ENCODE measurements at regions not wholly inside any gene's neighbourhood (a gene's known extent, or its start where the extent isn't known, plus 50 kb on each side); places are given as distances from the start of the nearest gene placed in this dataset.

DNA sequence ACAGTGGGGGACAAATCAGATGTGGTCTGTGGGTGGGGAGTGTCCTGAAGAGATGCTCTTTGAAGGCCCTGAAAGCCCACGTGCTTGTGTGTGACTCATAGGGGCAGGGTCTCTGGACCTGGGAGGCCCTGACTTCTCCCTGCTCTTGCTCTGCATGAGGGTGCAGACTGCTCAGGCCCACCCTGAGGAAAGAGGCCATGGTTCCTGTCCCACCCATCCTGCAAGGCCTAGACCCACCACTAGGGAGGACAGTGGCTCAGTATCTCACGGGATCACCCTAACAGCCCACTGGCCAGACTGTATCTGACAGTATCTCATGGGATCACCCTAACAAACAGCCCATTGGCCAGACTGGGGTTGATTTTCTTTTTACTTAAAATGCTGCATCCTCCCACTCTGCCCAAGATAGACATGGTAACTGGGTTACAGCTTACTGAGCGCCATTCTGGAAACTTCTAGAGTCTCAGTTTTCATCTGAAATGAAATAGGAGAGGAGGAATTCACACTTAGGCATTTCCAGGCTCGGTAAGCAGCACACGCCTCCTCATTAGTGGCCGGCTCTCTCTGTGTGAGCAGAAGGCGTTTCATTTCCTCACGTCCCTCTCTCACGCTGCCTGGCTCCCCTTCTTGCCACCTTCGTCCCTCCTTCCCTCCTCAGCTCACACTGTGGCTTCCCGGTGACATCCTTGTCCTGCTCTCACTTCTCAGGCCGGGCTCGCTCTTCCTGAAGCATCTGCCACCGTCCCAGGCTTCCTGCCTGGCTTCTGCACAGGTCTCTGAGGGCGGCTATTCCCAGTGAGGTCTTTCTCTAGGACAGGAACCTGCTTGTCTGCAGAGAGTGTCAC lies 242.6 kb downstream of the GLRX3 start:
- 48 to 56% (median 51%) methylated on average over 15 of the region's 15 CpGs for WGBS, 5 donors
- Histone ChIP-seq H3K27me3 (replicated peaks in 1 of 7) (peaks cover 0 to 16% (median 0%) of the 10 kb centered on the region in 7 donors), H3K9me3 (peaks cover 0 to 24% (median 2%) of the 10 kb centered on the region in 8 donors), H3K36me3 (no peaks in the 10 kb centered on the region), H3K27ac (no peak overlapping the region), H3K4me3 (no peak overlapping the region), H3K4me1 (no peaks in the 10 kb centered on the region)
- no peak for TF ChIP-seq POLR2AphosphoS5 (IDR thresholded peaks at IDR 0.05)
- TF ChIP-seq POLR2A (IDR thresholded peaks at IDR 0.05): no peak
- TF ChIP-seq CTCF (IDR thresholded peaks at IDR 0.05 in 8 of 11, conservative IDR thresholded peaks at IDR 0.05 in 3 of 11): no peak
- intact Hi-C loops (cut with DNase I; ENCODE audit: low total_unique reads): no loop called here
- no peak for DNase-seq

DNA sequence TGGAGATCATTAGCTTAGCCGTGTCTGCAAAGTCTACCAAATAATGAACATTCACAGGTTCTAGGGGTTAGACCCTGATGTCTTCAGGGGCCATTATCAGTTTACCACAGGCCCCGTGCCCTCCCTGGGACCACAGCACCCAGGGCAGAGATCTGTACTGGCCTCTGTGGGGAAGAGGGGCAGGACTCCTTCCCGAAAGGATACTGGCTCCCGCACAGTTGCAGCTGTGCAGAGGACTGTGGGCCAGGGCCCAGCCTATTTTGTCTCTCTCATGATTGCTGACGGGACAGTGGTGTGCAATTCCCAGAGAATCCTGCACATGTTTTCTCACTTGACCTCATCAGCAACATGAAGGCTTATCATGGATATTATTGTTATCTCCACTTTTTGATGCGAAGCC lies 243.9 kb downstream of the GLRX3 start:
- no peak for TF ChIP-seq POLR2AphosphoS5 (IDR thresholded peaks at IDR 0.05)
- TF ChIP-seq CTCF (IDR thresholded peaks at IDR 0.05 in 8 of 11, conservative IDR thresholded peaks at IDR 0.05 in 3 of 11): no peak
- TF ChIP-seq POLR2A (IDR thresholded peaks at IDR 0.05): no peak
- Histone ChIP-seq H3K36me3 (no peaks in the 10 kb centered on the region), H3K27me3 (replicated peaks in 1 of 7) (peaks cover 0 to 16% (median 0%) of the 10 kb centered on the region in 7 donors), H3K27ac (no peak overlapping the region), H3K4me3 (no peak overlapping the region), H3K4me1 (no peaks in the 10 kb centered on the region), H3K9me3 (peaks cover 0 to 28% (median 2%) of the 10 kb centered on the region in 8 donors)
- intact Hi-C loops (cut with DNase I; ENCODE audit: low total_unique reads): no loop called here
- WGBS, 5 donors: 42 to 85% (median 45%) methylated on average over 6 of the region's 6 CpGs
- DNase-seq: no peak

GRCh38 chr10:130382031-130382430 lies 245.8 kb downstream of the GLRX3 start:
- WGBS, 5 donors: 81 to 91% (median 87%) methylated on average over 2 to 7 of the region's 7 CpGs
- intact Hi-C loops (cut with DNase I; ENCODE audit: low total_unique reads): no loop called here
- DNase-seq: no peak
- Histone ChIP-seq H3K27me3 (replicated peaks in 1 of 7) (peaks cover 0 to 16% (median 0%) of the 10 kb centered on the region in 7 donors), H3K4me1 (no peaks in the 10 kb centered on the region), H3K27ac (no peak overlapping the region), H3K9me3 (peaks cover 0 to 26% (median 5%) of the 10 kb centered on the region in 8 donors), H3K4me3 (no peak overlapping the region), H3K36me3 (no peaks in the 10 kb centered on the region)
- TF ChIP-seq POLR2A (IDR thresholded peaks at IDR 0.05) (no peak), CTCF (IDR thresholded peaks at IDR 0.05 in 8 of 11, conservative IDR thresholded peaks at IDR 0.05 in 3 of 11) (no peak), POLR2AphosphoS5 (IDR thresholded peaks at IDR 0.05) (no peak)

DNA sequence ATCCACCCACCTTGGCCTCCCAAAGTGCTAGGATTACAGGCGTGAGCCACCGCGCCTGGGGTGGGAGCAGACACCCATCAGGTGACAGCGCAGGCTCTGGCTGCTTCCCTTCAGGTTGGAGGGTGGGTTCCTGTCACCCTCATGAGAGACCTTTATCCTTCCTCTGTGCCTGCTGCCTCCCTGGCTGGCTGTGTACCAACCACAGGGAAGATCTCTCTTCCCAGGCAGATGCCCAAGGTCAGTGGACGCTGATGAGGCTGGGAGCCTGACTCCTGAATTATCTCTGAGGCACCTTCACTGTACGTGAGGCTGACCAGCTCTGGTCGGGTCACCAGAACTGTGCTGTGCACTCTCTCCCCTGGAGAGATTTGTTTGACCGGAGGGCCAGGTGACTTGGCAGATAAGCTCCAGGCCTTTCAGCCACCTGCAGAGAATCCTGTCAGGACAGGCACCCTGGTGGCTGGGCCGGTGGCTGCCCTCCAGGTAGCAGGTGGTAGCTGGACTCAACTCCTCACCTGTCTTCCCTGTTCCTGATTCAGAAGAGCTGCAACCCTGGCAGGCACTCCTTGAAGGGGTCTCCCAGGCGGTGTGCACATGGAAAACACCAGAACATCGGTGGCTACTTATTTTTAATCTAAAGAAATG lies 251.9 kb downstream of the GLRX3 start:
- Histone ChIP-seq H3K27me3 (replicated peaks in 1 of 7) (peaks cover 0 to 6% (median 0%) of the 10 kb centered on the region in 7 donors), H3K4me3 (no peak overlapping the region), H3K9me3 (peaks cover 0 to 50% (median 13%) of the 10 kb centered on the region in 8 donors), H3K4me1 (no peaks in the 10 kb centered on the region), H3K27ac (no peak overlapping the region), H3K36me3 (no peaks in the 10 kb centered on the region)
- 72 to 82% (median 79%) methylated on average over 11 of the region's 11 CpGs for WGBS, 5 donors
- TF ChIP-seq POLR2A (IDR thresholded peaks at IDR 0.05): no peak
- no peak for TF ChIP-seq CTCF (IDR thresholded peaks at IDR 0.05 in 8 of 11, conservative IDR thresholded peaks at IDR 0.05 in 3 of 11)
- TF ChIP-seq POLR2AphosphoS5 (IDR thresholded peaks at IDR 0.05): no peak
- intact Hi-C loops (cut with DNase I; ENCODE audit: low total_unique reads): no loop called here
- no peak for DNase-seq
